Mesothelial cell of epicardium (in vitro differentiated cells): ENCODE measurements at regions not wholly inside any gene's neighbourhood (a gene's known extent, or its start where the extent isn't known, plus 50 kb on each side); places are given as distances from the start of the nearest gene placed in this dataset.
A peak's percentile ranks its signal among the peaks of the same experiment; 100 is the strongest.

Experiments used
- DNase-seq, 2 experiments: peaks; one replicate each; pipeline ENCODE4 v3.0.0; 2021; ENCODE audit warnings: low spot score in 2 of 2; ENCODE audit not compliant: unreplicated experiment in 2 of 2
- H3K27ac Mint-ChIP-seq: 2 replicates; pipeline ENCODE4 v1.8.0; 2021; ENCODE audit warnings: mixed read lengths
- H3K27me3 Mint-ChIP-seq: 2 replicates; pipeline ENCODE4 v1.8.0; 2021; ENCODE audit warnings: low read depth, mixed read lengths
- H3K36me3 Mint-ChIP-seq: 2 replicates; pipeline ENCODE4 v1.8.0; 2021; ENCODE audit warnings: mixed read lengths
- H3K4me1 Mint-ChIP-seq: 2 replicates; pipeline ENCODE4 v1.8.0; 2021; ENCODE audit warnings: mixed read lengths
- H3K4me3 Mint-ChIP-seq: 2 replicates; pipeline ENCODE4 v1.8.0; 2021; ENCODE audit warnings: mild to moderate bottlenecking, moderate library complexity, mixed read lengths
- H3K9me3 Mint-ChIP-seq: 2 replicates; pipeline ENCODE4 v1.8.0; 2021; ENCODE audit warnings: mixed read lengths
- CTCF ChIP-seq: fragments of 200-600 bp; sonication (generic); IDR thresholded peaks from one replicate; pipeline ENCODE4 v1.5.0; 2021; ENCODE audit warnings: antibody characterized with exemption; ENCODE audit not compliant: unreplicated experiment

GRCh38 chr22:46067159-46068111 is 82.9 kb upstream of the PPARA start:
- peaks cover under 1% of the 10 kb centered on the region for H3K36me3 Mint-ChIP-seq

DNA sequence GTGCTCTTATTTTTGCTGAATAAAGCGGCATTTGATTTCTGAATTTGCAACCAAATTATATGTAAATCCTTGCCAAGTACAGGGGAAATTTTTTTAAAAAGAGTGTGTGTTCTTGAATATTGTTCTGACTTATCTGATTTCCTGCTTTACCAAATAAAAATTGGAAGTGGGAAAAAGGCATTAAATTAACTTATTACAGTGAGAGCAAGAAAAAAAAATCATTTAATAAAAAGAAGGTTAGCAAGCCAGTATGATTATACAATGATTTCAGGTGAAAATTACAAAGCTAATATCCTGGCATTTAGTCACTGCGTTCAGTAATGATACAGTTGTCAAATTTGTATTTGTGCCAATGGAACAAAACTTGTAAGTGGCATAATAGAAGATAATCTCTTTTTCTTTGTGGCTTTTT is 82.1 kb upstream of the PPARA start:
- no peak for TF ChIP-seq CTCF
- H3K27ac Mint-ChIP-seq = no peak overlapping the region
- H3K4me1 Mint-ChIP-seq = peaks cover 13% of the 10 kb centered on the region
- DNase-seq = no peak
- no peak overlapping the region for H3K4me3 Mint-ChIP-seq
- peaks cover 73% of the 10 kb centered on the region for H3K27me3 Mint-ChIP-seq
- H3K9me3 Mint-ChIP-seq = no peaks in the 10 kb centered on the region
- H3K36me3 Mint-ChIP-seq = peaks cover 2% of the 10 kb centered on the region

More at GRCh38 chr22:46067159-46068111, 82.9 kb upstream of the PPARA start:
- Mint-ChIP-seq H3K9me3 (no peaks in the 10 kb centered on the region), H3K4me3 (no peak overlapping the region), H3K27ac (no peak overlapping the region), H3K4me1 (peaks cover 7% of the 10 kb centered on the region), H3K27me3 (peaks cover 71% of the 10 kb centered on the region)
- DNase-seq = no peak
- TF ChIP-seq CTCF = no peak

GRCh38 chr22:46068593-46069491 is 81.5 kb upstream of the PPARA start:
- H3K36me3 Mint-ChIP-seq = peaks cover 2% of the 10 kb centered on the region
- peaks cover 18% of the 10 kb centered on the region for H3K4me1 Mint-ChIP-seq
- H3K27ac Mint-ChIP-seq = no peak overlapping the region
- H3K9me3 Mint-ChIP-seq = no peaks in the 10 kb centered on the region
- H3K27me3 Mint-ChIP-seq = peaks cover 71% of the 10 kb centered on the region
- DNase-seq = no peak
- no peak for TF ChIP-seq CTCF
- peak overlapping the region; percentile 76 for H3K4me3 Mint-ChIP-seq

GRCh38 chr22:46069521-46070214 is 80.7 kb upstream of the PPARA start:
- Mint-ChIP-seq H3K27me3 (peaks cover 68% of the 10 kb centered on the region), H3K27ac (no peak overlapping the region), H3K9me3 (no peaks in the 10 kb centered on the region), H3K4me1 (peaks cover 24% of the 10 kb centered on the region), H3K4me3 (peak overlapping the region; percentile 76), H3K36me3 (peaks cover 2% of the 10 kb centered on the region)
- TF ChIP-seq CTCF = no peak
- no peak for DNase-seq

DNA sequence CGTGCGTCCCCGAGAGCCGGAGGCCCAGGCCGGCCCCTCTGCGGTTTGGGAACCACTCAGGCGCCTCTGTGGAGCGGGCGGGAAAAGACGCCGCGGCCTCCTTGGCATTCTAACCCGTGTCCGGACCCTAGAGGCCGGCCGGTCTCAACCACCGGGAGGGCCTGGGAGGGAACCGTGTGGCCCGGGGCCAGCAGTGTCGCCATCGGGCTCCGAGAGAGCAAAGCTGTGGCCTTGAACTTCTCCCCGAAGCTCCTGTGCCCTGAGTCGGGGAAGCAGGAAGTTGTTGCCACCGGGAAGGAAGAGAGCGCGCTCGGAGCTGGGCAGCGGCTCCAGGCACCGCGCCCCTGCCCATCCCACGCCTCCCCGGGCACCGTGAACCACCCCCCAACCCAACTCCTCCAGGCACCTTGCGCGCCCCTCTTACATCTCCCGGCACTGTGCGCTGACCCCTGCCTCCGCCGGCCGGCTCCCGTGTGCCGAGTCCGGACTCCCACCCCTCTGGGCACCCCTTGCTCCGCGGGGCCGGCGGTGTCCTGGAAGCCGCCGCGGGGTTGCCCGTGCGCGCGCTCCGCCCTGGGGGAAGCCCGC is 80.0 kb upstream of the PPARA start:
- H3K9me3 Mint-ChIP-seq = no peaks in the 10 kb centered on the region
- no peak overlapping the region for H3K27ac Mint-ChIP-seq
- no peak for TF ChIP-seq CTCF
- H3K36me3 Mint-ChIP-seq = peaks cover 2% of the 10 kb centered on the region
- peaks cover 61% of the 10 kb centered on the region for H3K27me3 Mint-ChIP-seq
- DNase-seq = peak in 1 of 2 experiments; percentile 23
- peaks cover 24% of the 10 kb centered on the region for H3K4me1 Mint-ChIP-seq
- H3K4me3 Mint-ChIP-seq = peak overlapping the region; percentile 76
